Keratinocyte (primary cell): ENCODE measurements at regions not wholly inside any gene's neighbourhood (a gene's known extent, or its start where the extent isn't known, plus 50 kb on each side); places are given as distances from the start of the nearest gene placed in this dataset.

Source experiments
- DNase-seq: peaks from one replicate; pipeline ENCODE4 v3.0.0-alpha.2; 2011; ENCODE audit warnings: low read depth, missing footprints, low spot score
- FAIRE-seq: peaks from 2 replicates; lab custom pipeline; 2011; peaks lifted over from hg19 to GRCh38; lab: Jason Lieb, UNC
- H2AFZ ChIP-seq: 2 replicates; pipeline ENCODE4 v1.6.0; 2012; ENCODE audit warnings: low read length, control low read depth, inconsistent platforms; ENCODE audit not compliant: control insufficient read depth
- H3K27ac ChIP-seq: 2 replicates; pipeline ENCODE4 v1.5.1; 2011; ENCODE audit warnings: low read length; ENCODE audit not compliant: control insufficient read depth, insufficient read depth
- H3K27me3 ChIP-seq: 3 replicates; pipeline ENCODE4 v1.6.0; 2011; ENCODE audit warnings: low read length; ENCODE audit not compliant: control insufficient read depth, insufficient read depth; ENCODE audit errors: extremely low read depth
- H3K36me3 ChIP-seq, 2 experiments: 2 replicates in 1 of 2; 3 replicates in 1 of 2; pipeline ENCODE4 v1.5.1; 2011; ENCODE audit warnings: low read length in 2 of 2, mild to moderate bottlenecking in 1 of 2; ENCODE audit not compliant: control insufficient read depth in 2 of 2, insufficient read depth in 2 of 2; ENCODE audit errors: extremely low read depth in 1 of 2
- H3K4me1 ChIP-seq: 3 replicates; pipeline ENCODE4 v1.5.1; 2011; ENCODE audit warnings: low read length; ENCODE audit not compliant: control insufficient read depth, insufficient read depth; ENCODE audit errors: extremely low read depth
- H3K4me2 ChIP-seq: 3 replicates; pipeline ENCODE4 v1.6.0; 2011; ENCODE audit warnings: low read depth, low read length; ENCODE audit not compliant: control insufficient read depth, insufficient read depth; ENCODE audit errors: extremely low read depth
- H3K4me3 ChIP-seq, 3 experiments: fragments of 200-600 bp in 1 of 3; sonication (generic) in 1 of 3; 2 replicates in 2 of 3; 3 replicates in 1 of 3; pipeline ENCODE4 v1.5.1; 2011 to 2016; ENCODE audit warnings: low read length in 3 of 3, mild to moderate bottlenecking in 3 of 3, control low read depth in 2 of 3, inconsistent platforms in 1 of 3, low read depth in 1 of 3, mixed read lengths in 1 of 3, mixed run types in 1 of 3, moderate library complexity in 1 of 3; ENCODE audit not compliant: control insufficient read depth in 2 of 3, insufficient read depth in 2 of 3; ENCODE audit errors: extremely low read depth in 1 of 3
- H3K79me2 ChIP-seq: 2 replicates; pipeline ENCODE4 v1.6.0; 2012; ENCODE audit warnings: low read length; ENCODE audit not compliant: control insufficient read depth, insufficient read depth
- H3K9ac ChIP-seq: 3 replicates; pipeline ENCODE4 v1.6.0; 2011; ENCODE audit warnings: low read length; ENCODE audit not compliant: control insufficient read depth, insufficient read depth; ENCODE audit errors: extremely low read depth
- H3K9me1 ChIP-seq: 3 replicates; pipeline ENCODE4 v1.6.0; 2011; ENCODE audit warnings: low read length; ENCODE audit not compliant: control insufficient read depth, insufficient read depth; ENCODE audit errors: extremely low read depth
- H3K9me3 ChIP-seq: 2 replicates; pipeline ENCODE4 v1.5.1; 2012; ENCODE audit warnings: low read depth, low read length; ENCODE audit not compliant: control insufficient read depth
- H4K20me1 ChIP-seq: 3 replicates; pipeline ENCODE4 v1.6.0; 2011; ENCODE audit warnings: low read length; ENCODE audit not compliant: control insufficient read depth, insufficient read depth; ENCODE audit errors: extremely low read depth
- CTCF ChIP-seq, 3 experiments: IDR thresholded peaks in 1 of 3; conservative IDR thresholded peaks in 1 of 3; optimal IDR thresholded peaks in 1 of 3; 2 replicates in 2 of 3; 3 replicates in 1 of 3; pipeline versions ENCODE3 to v1.5.1; 2011; ENCODE audit warnings: low read length in 3 of 3, mild to moderate bottlenecking in 3 of 3, moderate library complexity in 2 of 3, control low read depth in 1 of 3, inconsistent platforms in 1 of 3; ENCODE audit not compliant: insufficient read depth in 2 of 3; ENCODE audit errors: extremely low read depth in 1 of 3
- EZH2 ChIP-seq: IDR thresholded peaks from one replicate; pipeline ENCODE4 v1.6.1; 2012; ENCODE audit warnings: inconsistent platforms, mild to moderate bottlenecking, low read length, moderate library complexity
- dilution Hi-C: fragments of 300-500 bp; cut with MboI; formaldehyde crosslinking; loops from one replicate; pipeline ENCODE4 v1.7.0; 2020; ENCODE audit warnings: low sequenced_read_pairs; ENCODE audit not compliant: extremely low pct_ligation_motif_present
- small RNA-seq, 3 experiments: library from RNA; depleted of rRNA; stranded (forward); fragments of <200 nt; gene quantifications; one replicate each; pipeline ENCODE3, GENCODE V24; 2012; ENCODE audit warnings: low read depth in 3 of 3, low replicate concordance in 1 of 3; ENCODE audit not compliant: insufficient read length in 3 of 3

- FAIRE-seq, result no peak
- Histone ChIP-seq H3K36me3 (no peaks in the 10 kb centered on the region), H3K4me2 (no peak overlapping the region), H2AFZ (no peak overlapping the region), H3K27ac (no peak overlapping the region), H3K4me1 (no peaks in the 10 kb centered on the region), H4K20me1 (no peaks in the 10 kb centered on the region), H3K9me1 (no peaks in the 10 kb centered on the region), H3K79me2 (no peaks in the 10 kb centered on the region), H3K4me3 (no peak overlapping the region), H3K9ac (no peak overlapping the region), H3K9me3 (no peaks in the 10 kb centered on the region), H3K27me3 (no peaks in the 10 kb centered on the region)
- DNase-seq, result no peak
- dilution Hi-C loops, result no loop called here
- no peak for TF ChIP-seq CTCF (optimal IDR thresholded peaks at IDR 0.05 in 1 of 3, IDR thresholded peaks at IDR 0.05 in 1 of 3, conservative IDR thresholded peaks at IDR 0.05 in 1 of 3; ENCODE audit: extremely low read depth in 1 of 3, insufficient read depth in 2 of 3, low read length in 3 of 3)
- no peak for TF ChIP-seq EZH2
Measured at GRCh38 chr5:59955241-59955640, 61.7 kb upstream of the PDE4D start.

- no peak overlapping the region for H3K4me2 ChIP-seq
- H3K27ac ChIP-seq, result no peak overlapping the region
- no peaks in the 10 kb centered on the region for H3K36me3 ChIP-seq
- no peaks in the 10 kb centered on the region for H3K9me1 ChIP-seq
- DNase-seq, result no peak
- no peaks in the 10 kb centered on the region for H3K9me3 ChIP-seq
- no peak for FAIRE-seq
- dilution Hi-C loops, result no loop called here
- H3K79me2 ChIP-seq, result no peaks in the 10 kb centered on the region
- no peak overlapping the region for H2AFZ ChIP-seq
- peaks cover 7% of the 10 kb centered on the region for H3K27me3 ChIP-seq
- no peak overlapping the region for H3K4me3 ChIP-seq
- no peaks in the 10 kb centered on the region for H3K4me1 ChIP-seq
- TF ChIP-seq CTCF (optimal IDR thresholded peaks at IDR 0.05 in 1 of 3, IDR thresholded peaks at IDR 0.05 in 1 of 3, conservative IDR thresholded peaks at IDR 0.05 in 1 of 3; ENCODE audit: extremely low read depth in 1 of 3, insufficient read depth in 2 of 3, low read length in 3 of 3) (no peak), EZH2 (no peak)
- H3K9ac ChIP-seq, result no peak overlapping the region
- no peaks in the 10 kb centered on the region for H4K20me1 ChIP-seq
Measured at GRCh38 chr5:59943452-59944113, 50.1 kb upstream of the PDE4D start.

Small RNA genes lying in the stretch of these regions (small RNA-seq; reads per million reads assigned to genes)
- 0.13 to 2.3 (median 2.3) reads per million in 3 experiments for gene RNU6-806P
